Ishikawa (cell line): ENCODE measurements at regions not wholly inside any gene's neighbourhood (a gene's known extent, or its start where the extent isn't known, plus 50 kb on each side); places are given as distances from the start of the nearest gene placed in this dataset.

Source experiments
- CEBPB ChIP-seq: IDR thresholded peaks from 2 replicates; pipeline ENCODE4 v1.6.1; 2012
- CREB1 ChIP-seq: IDR thresholded peaks from 2 replicates; pipeline ENCODE4 v1.6.1; 2012; ENCODE audit warnings: low read depth
- EGR1 ChIP-seq: IDR thresholded peaks from 2 replicates; pipeline ENCODE4 v1.6.1; 2012
- EP300 ChIP-seq: IDR thresholded peaks from 2 replicates; pipeline ENCODE4 v1.6.1; 2012; ENCODE audit warnings: borderline replicate concordance
- FOXM1 ChIP-seq: IDR thresholded peaks from 2 replicates; pipeline ENCODE4 v1.6.1; 2012; ENCODE audit warnings: low read depth, borderline replicate concordance
- NFIC ChIP-seq: IDR thresholded peaks from 2 replicates; pipeline ENCODE4 v1.6.1; 2012
- RAD21 ChIP-seq: IDR thresholded peaks from 2 replicates; pipeline ENCODE4 v1.6.1; 2012; ENCODE audit warnings: low read depth
- TAF1 ChIP-seq: IDR thresholded peaks from 2 replicates; pipeline ENCODE4 v1.6.1; 2012; ENCODE audit warnings: low read depth, mild to moderate bottlenecking
- TCF12 ChIP-seq: IDR thresholded peaks from 2 replicates; pipeline ENCODE4 v1.6.1; 2012; ENCODE audit warnings: low read depth
- TEAD4 ChIP-seq: IDR thresholded peaks from 2 replicates; pipeline ENCODE4 v1.6.1; 2012
- YY1 ChIP-seq: IDR thresholded peaks from 2 replicates; pipeline ENCODE4 v1.6.1; 2012; ENCODE audit warnings: low read depth
- ZBTB7A ChIP-seq: IDR thresholded peaks from 2 replicates; pipeline ENCODE4 v1.6.1; 2012; ENCODE audit warnings: low read depth
- TF ChIP-seq, protein P1 (sequence below): IDR thresholded peaks from 2 replicates; pipeline ENCODE4 v1.6.1; 2012
- TF ChIP-seq, protein P2 (sequence below): IDR thresholded peaks from 2 replicates; pipeline ENCODE4 v1.6.1; 2012; ENCODE audit warnings: low read depth, mild to moderate bottlenecking
- TF ChIP-seq, protein P3 (sequence below): IDR thresholded peaks from 2 replicates; pipeline ENCODE4 v1.6.1; 2012

DNA sequence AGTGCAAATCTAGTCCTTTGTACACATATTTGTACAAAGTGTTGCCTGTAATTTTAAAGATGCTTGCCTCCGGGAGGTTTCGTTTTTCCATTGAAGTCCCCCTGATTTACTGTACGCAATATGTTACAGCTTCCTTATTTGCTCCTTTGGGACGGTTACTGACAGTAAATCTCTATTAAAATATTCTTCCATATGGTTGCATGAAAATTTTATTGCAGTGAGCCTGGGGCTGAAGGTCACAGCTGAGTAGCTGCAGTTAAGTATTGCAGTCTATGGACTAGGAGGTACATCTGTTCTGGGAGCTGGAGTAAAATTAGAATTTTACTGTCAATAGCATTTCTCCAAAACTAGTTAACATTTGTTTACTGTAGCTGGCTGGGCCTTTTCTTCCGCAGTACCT, 119.2 kb downstream of the ETAA1 start:
- TF ChIP-seq, protein P1, sequence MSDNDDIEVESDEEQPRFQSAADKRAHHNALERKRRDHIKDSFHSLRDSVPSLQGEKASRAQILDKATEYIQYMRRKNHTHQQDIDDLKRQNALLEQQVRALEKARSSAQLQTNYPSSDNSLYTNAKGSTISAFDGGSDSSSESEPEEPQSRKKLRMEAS: no peak
- TF ChIP-seq, protein P2, sequence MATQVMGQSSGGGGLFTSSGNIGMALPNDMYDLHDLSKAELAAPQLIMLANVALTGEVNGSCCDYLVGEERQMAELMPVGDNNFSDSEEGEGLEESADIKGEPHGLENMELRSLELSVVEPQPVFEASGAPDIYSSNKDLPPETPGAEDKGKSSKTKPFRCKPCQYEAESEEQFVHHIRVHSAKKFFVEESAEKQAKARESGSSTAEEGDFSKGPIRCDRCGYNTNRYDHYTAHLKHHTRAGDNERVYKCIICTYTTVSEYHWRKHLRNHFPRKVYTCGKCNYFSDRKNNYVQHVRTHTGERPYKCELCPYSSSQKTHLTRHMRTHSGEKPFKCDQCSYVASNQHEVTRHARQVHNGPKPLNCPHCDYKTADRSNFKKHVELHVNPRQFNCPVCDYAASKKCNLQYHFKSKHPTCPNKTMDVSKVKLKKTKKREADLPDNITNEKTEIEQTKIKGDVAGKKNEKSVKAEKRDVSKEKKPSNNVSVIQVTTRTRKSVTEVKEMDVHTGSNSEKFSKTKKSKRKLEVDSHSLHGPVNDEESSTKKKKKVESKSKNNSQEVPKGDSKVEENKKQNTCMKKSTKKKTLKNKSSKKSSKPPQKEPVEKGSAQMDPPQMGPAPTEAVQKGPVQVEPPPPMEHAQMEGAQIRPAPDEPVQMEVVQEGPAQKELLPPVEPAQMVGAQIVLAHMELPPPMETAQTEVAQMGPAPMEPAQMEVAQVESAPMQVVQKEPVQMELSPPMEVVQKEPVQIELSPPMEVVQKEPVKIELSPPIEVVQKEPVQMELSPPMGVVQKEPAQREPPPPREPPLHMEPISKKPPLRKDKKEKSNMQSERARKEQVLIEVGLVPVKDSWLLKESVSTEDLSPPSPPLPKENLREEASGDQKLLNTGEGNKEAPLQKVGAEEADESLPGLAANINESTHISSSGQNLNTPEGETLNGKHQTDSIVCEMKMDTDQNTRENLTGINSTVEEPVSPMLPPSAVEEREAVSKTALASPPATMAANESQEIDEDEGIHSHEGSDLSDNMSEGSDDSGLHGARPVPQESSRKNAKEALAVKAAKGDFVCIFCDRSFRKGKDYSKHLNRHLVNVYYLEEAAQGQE: no peak
- TF ChIP-seq ZBTB7A (no peak), EP300 (no peak), CEBPB (no peak), TCF12 (no peak)

DNA sequence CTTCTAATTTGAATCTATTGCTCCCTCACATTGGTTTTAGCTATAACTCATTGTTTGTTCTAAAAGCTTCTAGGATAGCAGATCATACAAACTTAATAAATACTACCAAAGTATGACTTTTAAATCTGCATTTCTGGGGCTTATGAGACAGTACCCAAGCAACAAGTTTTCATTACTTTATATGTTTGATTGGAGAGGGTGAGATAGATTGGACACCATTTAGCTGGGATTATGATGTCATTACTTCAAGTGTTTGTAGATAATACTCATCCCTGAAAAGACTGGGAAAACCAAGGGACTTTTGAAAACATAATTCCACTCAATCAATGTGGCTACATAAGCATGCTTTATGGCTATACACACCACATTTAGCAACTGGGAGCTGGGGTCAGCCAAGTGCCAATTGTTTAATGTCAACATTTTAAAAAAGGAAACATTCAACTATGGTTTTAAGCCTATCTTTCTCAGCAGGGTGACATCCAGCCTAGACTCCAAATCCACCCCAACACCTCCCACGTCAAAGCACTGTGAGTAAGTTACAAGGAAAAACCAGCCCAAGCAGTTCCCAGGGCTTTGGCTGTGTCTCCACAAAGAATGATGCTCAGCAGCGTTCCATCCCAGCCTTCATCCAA, 119.9 kb downstream of the ETAA1 start:
- TF ChIP-seq TAF1 (no peak), ZBTB7A (no peak), EGR1 (no peak), CREB1 (no peak), YY1 (no peak), RAD21 (no peak), TEAD4 (no peak), NFIC (no peak), TCF12 (no peak), FOXM1 (no peak), EP300 (no peak)
- TF ChIP-seq, protein P3, sequence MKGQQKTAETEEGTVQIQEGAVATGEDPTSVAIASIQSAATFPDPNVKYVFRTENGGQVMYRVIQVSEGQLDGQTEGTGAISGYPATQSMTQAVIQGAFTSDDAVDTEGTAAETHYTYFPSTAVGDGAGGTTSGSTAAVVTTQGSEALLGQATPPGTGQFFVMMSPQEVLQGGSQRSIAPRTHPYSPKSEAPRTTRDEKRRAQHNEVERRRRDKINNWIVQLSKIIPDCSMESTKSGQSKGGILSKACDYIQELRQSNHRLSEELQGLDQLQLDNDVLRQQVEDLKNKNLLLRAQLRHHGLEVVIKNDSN: no peak
- TF ChIP-seq, protein P2: no peak
- TF ChIP-seq, protein P1: no peak

DNA sequence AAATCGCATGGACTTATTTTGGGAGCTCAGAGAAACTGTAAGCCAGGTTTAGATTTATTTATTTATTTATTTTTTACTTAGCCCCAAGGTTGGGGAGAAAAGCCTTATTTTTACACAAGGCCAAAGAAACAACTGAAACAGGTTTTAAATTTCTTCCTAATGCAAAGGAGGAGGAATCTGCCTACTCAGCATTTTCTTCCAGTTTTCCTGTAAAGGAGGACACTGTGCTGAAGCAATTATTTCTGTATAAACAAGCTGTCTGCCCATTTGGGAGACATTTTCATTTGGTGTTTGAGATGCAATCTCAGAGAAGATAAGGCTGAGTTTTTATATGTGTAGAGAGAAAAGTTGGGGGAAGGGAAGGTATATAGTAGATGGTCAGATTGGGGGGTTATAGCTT, 125.0 kb downstream of the ETAA1 start:
- no peak for TF ChIP-seq YY1
- TF ChIP-seq EGR1: no peak
- no peak for TF ChIP-seq TCF12
- TF ChIP-seq TAF1: no peak
- TF ChIP-seq TEAD4: no peak
- TF ChIP-seq, protein P1: no peak
- TF ChIP-seq, protein P2: no peak
- no peak for TF ChIP-seq NFIC
- TF ChIP-seq ZBTB7A: no peak
- no peak for TF ChIP-seq FOXM1
- no peak for TF ChIP-seq CREB1
- TF ChIP-seq, protein P3: no peak
- TF ChIP-seq RAD21: no peak

DNA sequence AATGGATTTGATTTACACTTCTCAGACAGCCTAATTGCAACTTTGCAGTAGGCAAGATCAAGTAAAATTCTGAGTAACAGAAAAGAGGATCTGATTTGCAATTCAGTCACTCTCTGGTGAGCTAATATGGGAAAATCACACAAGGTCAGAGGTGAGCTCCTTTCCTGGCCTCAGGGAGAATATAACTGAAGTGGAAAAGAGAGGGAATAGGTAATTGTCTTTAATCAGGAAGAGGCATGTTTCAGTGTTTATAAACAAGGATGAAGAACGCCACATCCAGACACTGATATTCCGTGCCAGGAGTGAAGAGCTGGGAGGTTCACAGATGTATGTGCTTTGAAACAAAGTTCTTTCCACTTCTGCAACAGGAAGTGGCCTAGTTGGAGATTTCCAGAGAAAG, 127.1 kb downstream of the ETAA1 start:
- TF ChIP-seq, protein P2: no peak
- no peak for TF ChIP-seq NFIC
- no peak for TF ChIP-seq TEAD4
- TF ChIP-seq, protein P1: no peak
- TF ChIP-seq EGR1: no peak
- no peak for TF ChIP-seq ZBTB7A
- no peak for TF ChIP-seq RAD21
- TF ChIP-seq, protein P3: no peak
